DMS 273 (cell line): ENCODE measurements at regions not wholly inside any gene's neighbourhood (a gene's known extent, or its start where the extent isn't known, plus 50 kb on each side); places are given as distances from the start of the nearest gene placed in this dataset.
"Not testable (repeated sequence)": the region's sequence is repeated elsewhere in the genome, so short reads cannot be mapped to it uniquely, and the experiment has no call there.

Experiments used
- DNase-seq: peaks from one replicate; lab custom pipeline; 2025; ENCODE audit not compliant: unreplicated experiment; lab: John Stamatoyannopoulos, UW

GRCh38 chr5:84506625-84507024 lies 121.9 kb upstream of the EDIL3 start:
- no peak for DNase-seq

GRCh38 chr5:84494453-84494852 lies 109.8 kb upstream of the EDIL3 start:
- no peak for DNase-seq

- DNase-seq = peak; percentile 9
Observed at GRCh38 chr5:84487963-84488362, 103.3 kb upstream of the EDIL3 start.

- no peak for DNase-seq
Observed at GRCh38 chr5:84480873-84481637, 96.4 kb upstream of the EDIL3 start.

GRCh38 chr5:84478603-84479002 lies 93.9 kb upstream of the EDIL3 start:
- DNase-seq = no peak

GRCh38 chr5:84477485-84477884 lies 92.8 kb upstream of the EDIL3 start:
- no peak for DNase-seq

GRCh38 chr5:84474126-84474525 lies 89.4 kb upstream of the EDIL3 start:
- DNase-seq = no peak

- no peak for DNase-seq
Observed at GRCh38 chr5:84453405-84453804, 68.7 kb upstream of the EDIL3 start.

GRCh38 chr5:84450617-84451414 lies 66.1 kb upstream of the EDIL3 start:
- DNase-seq = peak; percentile 37

GRCh38 chr5:84445049-84445685 lies 60.5 kb upstream of the EDIL3 start:
- DNase-seq = no peak

- no peak for DNase-seq
Observed at GRCh38 chr5:84438456-84438855, 53.8 kb upstream of the EDIL3 start.

GRCh38 chr5:84437673-84438315 lies 53.1 kb upstream of the EDIL3 start:
- no peak for DNase-seq

- DNase-seq = no peak
Observed at GRCh38 chr5:84436866-84437265, 52.2 kb upstream of the EDIL3 start.

GRCh38 chr5:84435861-84436346 lies 51.2 kb upstream of the EDIL3 start:
- DNase-seq = not testable (repeated sequence)
